ENCODE measurements at regions not wholly inside any gene's neighbourhood (a gene's known extent, or its start where the extent isn't known, plus 50 kb on each side); places are given as distances from the start of the nearest gene placed in this dataset.

GRCh38 chr6:74065705-74066104 lies 369.7 kb downstream of the CD109 start:
- Histone ChIP-seq H3K27me3 (ENCODE audit: control insufficient read depth in 2 of 2, insufficient read depth in 2 of 2, low read length in 2 of 2) (no peaks in the 10 kb centered on the region), H3K4me1 (replicated peaks in 1 of 2; ENCODE audit: control insufficient read depth in 2 of 2, insufficient read depth in 2 of 2, low read length in 2 of 2) (no peaks in the 10 kb centered on the region), H3K9me1 (ENCODE audit: control insufficient read depth, insufficient read depth, low read length) (no peaks in the 10 kb centered on the region), H3K27ac (ENCODE audit: extremely low read depth, low read depth, low read length) (no peak overlapping the region), H3K4me2 (ENCODE audit: insufficient read depth, low read length) (no peak overlapping the region), H3K36me3 (ENCODE audit: control insufficient read depth, insufficient read depth, low read length) (no peaks in the 10 kb centered on the region), H2AFZ (ENCODE audit: low read depth, low read length) (no peak overlapping the region), H3K9ac (ENCODE audit: insufficient read depth in 1 of 2, low read depth in 2 of 2, low read length in 2 of 2) (no peak overlapping the region), H3K9me3 (replicated peaks; ENCODE audit: control insufficient read depth, insufficient read depth, low read depth, low read length) (no peaks in the 10 kb centered on the region), H3K4me3 (no peak overlapping the region), H3K79me2 (ENCODE audit: control insufficient read depth, insufficient read depth, low read length) (no peaks in the 10 kb centered on the region), H4K20me1 (replicated peaks; ENCODE audit: control insufficient read depth, insufficient read depth, low read length) (no peaks in the 10 kb centered on the region)
- in situ Hi-C loops (cut with MboI) (no loop called here), intact Hi-C loops (cut with micrococcal nuclease) (no loop called here)
- 0% methylated on average over 1 of the region's 1 CpG for WGBS (ENCODE audit: insufficient coverage, low coverage, missing lambda C conversion rate)
- CTCF ChIA-PET (ENCODE audit: low intra/inter-chr PET ratio): no interaction called here
- FAIRE-seq (no peak), ATAC-seq (no peak), DNase-seq (ENCODE audit: extremely low read depth in 1 of 4, low spot score in 3 of 4) (no peak)
- POLR2A ChIA-PET: no interaction called here
- TF ChIP-seq ZNF445 (CRISPR knock-in tag; IDR thresholded peaks at IDR 0.05; ENCODE audit: low read depth) (no peak), ZBTB12 (CRISPR knock-in tag; IDR thresholded peaks at IDR 0.05) (no peak), TEAD4 (IDR thresholded peaks at IDR 0.05; ENCODE audit: low read length) (no peak), TEAD4 (CRISPR knock-in tag; IDR thresholded peaks at IDR 0.05; ENCODE audit: borderline replicate concordance) (no peak), TRIM25 (IDR thresholded peaks at IDR 0.05; ENCODE audit: borderline replicate concordance) (no peak)
- TF ChIP-seq, protein P1, sequence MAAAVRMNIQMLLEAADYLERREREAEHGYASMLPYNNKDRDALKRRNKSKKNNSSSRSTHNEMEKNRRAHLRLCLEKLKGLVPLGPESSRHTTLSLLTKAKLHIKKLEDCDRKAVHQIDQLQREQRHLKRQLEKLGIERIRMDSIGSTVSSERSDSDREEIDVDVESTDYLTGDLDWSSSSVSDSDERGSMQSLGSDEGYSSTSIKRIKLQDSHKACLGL (CRISPR knock-in tag; IDR thresholded peaks at IDR 0.05; ENCODE audit: borderline replicate concordance, poor library complexity, severe bottlenecking): no peak
- no TSS peak for BruUV-seq (replicated peaks)

Measured in K562 (cell line).